Naive thymus-derived CD4-positive, alpha-beta T cell (primary cell): ENCODE measurements at regions not wholly inside any gene's neighbourhood (a gene's known extent, or its start where the extent isn't known, plus 50 kb on each side); places are given as distances from the start of the nearest gene placed in this dataset.

ENCODE experiments used
- ATAC-seq: fragments of 150-1000 bp; cut with Tn5 transposase; 2 replicates; pipeline ENCODE4 v1.10.0; 2021; ENCODE audit warnings: mild to moderate bottlenecking, moderate library complexity
- CTCF ChIA-PET: fragments of 350-600 bp; sonication (Branson Sonifier 250); formaldehyde crosslinking; loops from one replicate; lab custom pipeline; 2021; ENCODE audit warnings: antibody characterized with exemption; lab: Charles Lee
- POLR2A ChIA-PET: fragments of 350-600 bp; sonication (Branson Sonifier 250); formaldehyde crosslinking; loops from one replicate; lab custom pipeline; 2021; ENCODE audit warnings: antibody characterized with exemption, inconsistent platforms; lab: Charles Lee
- DNase-seq, 9 donors: peaks; one replicate each; pipeline versions ENCODE4 v3.0.0 to v3.0.0-alpha.2; 2020 to 2022; ENCODE audit warnings: mixed read lengths in 1 of 9
- H3K27ac ChIP-seq: one replicate; pipeline ENCODE4 v1.7.0; 2013; ENCODE audit warnings: mild to moderate bottlenecking, low read depth, low read length, moderate library complexity
- H3K27me3 ChIP-seq, 2 donors: one replicate each; pipeline ENCODE4 v1.7.0; 2013; ENCODE audit warnings: low read length in 2 of 2, mild to moderate bottlenecking in 2 of 2, moderate library complexity in 2 of 2; ENCODE audit not compliant: control insufficient read depth in 2 of 2, insufficient read depth in 2 of 2
- H3K36me3 ChIP-seq, 3 experiments: 1 replicate in 2 of 3; 2 replicates in 1 of 3; pipeline ENCODE4 v1.7.0; 2013; ENCODE audit warnings: low read length in 3 of 3, mild to moderate bottlenecking in 3 of 3, moderate library complexity in 1 of 3; ENCODE audit not compliant: insufficient read depth in 3 of 3, control insufficient read depth in 2 of 3
- H3K4me1 ChIP-seq, 2 donors: one replicate each; pipeline ENCODE4 v1.7.0; 2013; ENCODE audit warnings: low read length in 2 of 2, mild to moderate bottlenecking in 2 of 2, moderate library complexity in 1 of 2; ENCODE audit not compliant: control insufficient read depth in 2 of 2, insufficient read depth in 2 of 2
- H3K4me3 ChIP-seq: 2 replicates; pipeline ENCODE4 v1.7.0; 2013; ENCODE audit warnings: mild to moderate bottlenecking, low read length
- H3K9me3 ChIP-seq, 3 experiments: 1 replicate in 2 of 3; 2 replicates in 1 of 3; pipeline ENCODE4 v1.7.0; 2013; ENCODE audit warnings: low read length in 3 of 3; ENCODE audit not compliant: control insufficient read depth in 2 of 3
- H3K27ac Mint-ChIP-seq, 9 donors: one replicate each; pipeline ENCODE4 v1.8.0; 2020 to 2022; ENCODE audit warnings: mixed read lengths in 9 of 9, mild to moderate bottlenecking in 8 of 9, moderate library complexity in 5 of 9, inconsistent platforms in 2 of 9
- H3K27me3 Mint-ChIP-seq, 5 donors: one replicate each; pipeline ENCODE4 v1.8.0; 2021 to 2022; ENCODE audit warnings: mixed read lengths in 5 of 5, mild to moderate bottlenecking in 1 of 5
- H3K36me3 Mint-ChIP-seq, 5 donors: one replicate each; pipeline ENCODE4 v1.8.0; 2020 to 2022; ENCODE audit warnings: mixed read lengths in 5 of 5, mild to moderate bottlenecking in 3 of 5, inconsistent platforms in 1 of 5
- H3K4me1 Mint-ChIP-seq, 7 donors: one replicate each; pipeline ENCODE4 v1.8.0; 2020 to 2022; ENCODE audit warnings: mixed read lengths in 7 of 7, mild to moderate bottlenecking in 3 of 7, inconsistent platforms in 1 of 7
- H3K4me3 Mint-ChIP-seq, 10 donors: one replicate each; pipeline ENCODE4 v1.8.0; 2020 to 2022; ENCODE audit warnings: mild to moderate bottlenecking in 10 of 10, mixed read lengths in 10 of 10, moderate library complexity in 6 of 10, inconsistent platforms in 2 of 10
- H3K9me3 Mint-ChIP-seq, 11 donors: one replicate each; pipeline ENCODE4 v1.8.0; 2020 to 2022; ENCODE audit warnings: mixed read lengths in 11 of 11, mild to moderate bottlenecking in 4 of 11, inconsistent platforms in 1 of 11, moderate library complexity in 1 of 11
- intact Hi-C, 2 donors: fragments of 100-400 bp; cut with micrococcal nuclease; formaldehyde crosslinking; loops; one replicate each; pipeline ENCODE4 v1.15.1; 2023

DNA sequence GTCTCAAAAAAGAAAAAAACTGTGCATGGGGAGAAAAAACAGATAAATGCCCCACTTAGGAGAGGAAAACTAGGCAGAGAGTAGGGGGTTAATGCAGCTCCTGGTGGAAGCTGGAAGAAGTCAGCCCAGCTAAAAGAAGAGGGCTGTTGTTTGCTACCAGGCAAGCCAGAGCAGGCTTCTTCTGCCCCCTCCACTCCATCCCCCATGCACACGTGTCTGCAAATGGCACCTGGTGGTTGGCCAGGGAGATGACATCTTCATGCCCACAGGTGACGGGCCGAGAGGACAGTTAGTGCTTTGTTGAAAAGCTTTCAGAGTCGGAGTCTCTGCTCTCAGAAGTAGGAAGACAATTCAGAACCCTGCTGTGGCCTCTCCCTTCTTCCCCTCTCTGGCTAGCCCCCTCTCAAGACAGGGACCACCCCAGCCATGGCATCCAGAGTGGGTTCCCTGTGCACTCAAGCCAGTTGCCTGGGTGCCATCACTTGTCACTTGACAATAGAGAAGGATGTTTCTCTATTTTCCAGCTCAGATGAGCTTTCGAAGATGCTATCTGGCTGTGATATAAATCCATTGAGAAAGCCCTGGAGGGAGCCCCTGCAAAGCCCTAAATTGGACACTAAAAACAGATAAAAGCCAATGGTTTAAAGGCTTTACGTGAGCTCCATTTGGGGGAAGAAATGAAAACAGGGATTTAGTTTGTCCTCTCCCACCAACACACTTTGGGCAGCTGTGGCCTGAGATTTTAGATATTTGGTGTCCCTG, 142.0 kb downstream of the TRIM29 start:
- H3K36me3 ChIP-seq: no peaks in the 10 kb centered on the region
- peaks cover 0 to 1% (median 0%) of the 10 kb centered on the region in 7 donors for H3K4me1 Mint-ChIP-seq
- ATAC-seq (no peak), DNase-seq (no peak)
- H3K4me1 ChIP-seq: no peaks in the 10 kb centered on the region
- H3K27me3 ChIP-seq: no peaks in the 10 kb centered on the region
- H3K4me3 ChIP-seq: no peak overlapping the region
- intact Hi-C loops: no loop called here
- no peak overlapping the region for H3K27ac Mint-ChIP-seq
- H3K9me3 ChIP-seq: peaks cover 0 to 6% (median 0%) of the 10 kb centered on the region in 3 experiments
- no peak overlapping the region for H3K4me3 Mint-ChIP-seq
- no peak overlapping the region for H3K27ac ChIP-seq
- H3K27me3 Mint-ChIP-seq: peaks cover 0 to 23% (median 9%) of the 10 kb centered on the region in 5 donors
- peaks cover 0 to 8% (median 5%) of the 10 kb centered on the region in 11 donors for H3K9me3 Mint-ChIP-seq
- CTCF ChIA-PET: no interaction called here
- POLR2A ChIA-PET: no interaction called here
- H3K36me3 Mint-ChIP-seq: peaks cover 0 to 6% (median 0%) of the 10 kb centered on the region in 5 donors

DNA sequence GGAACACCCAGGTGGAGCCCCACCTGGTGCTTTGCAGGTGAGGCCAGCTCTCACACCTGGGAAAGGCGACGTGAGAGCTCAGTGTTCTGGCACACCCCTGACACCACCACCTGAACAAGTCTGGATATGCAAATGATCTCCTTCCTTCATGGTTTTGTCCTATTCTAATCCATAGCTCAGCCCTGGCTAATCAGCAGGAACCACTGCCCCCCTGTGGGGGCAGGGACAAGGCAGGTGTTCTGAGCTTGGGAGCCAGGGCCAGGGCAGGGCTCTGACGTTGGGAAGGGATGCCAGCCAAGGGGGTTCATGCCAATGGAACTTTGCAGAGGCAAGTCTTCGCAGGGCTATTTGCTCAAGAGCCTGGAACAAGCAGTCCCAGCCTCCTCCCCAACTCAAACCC, 144.2 kb downstream of the TRIM29 start:
- intact Hi-C loops: no loop called here

DNA sequence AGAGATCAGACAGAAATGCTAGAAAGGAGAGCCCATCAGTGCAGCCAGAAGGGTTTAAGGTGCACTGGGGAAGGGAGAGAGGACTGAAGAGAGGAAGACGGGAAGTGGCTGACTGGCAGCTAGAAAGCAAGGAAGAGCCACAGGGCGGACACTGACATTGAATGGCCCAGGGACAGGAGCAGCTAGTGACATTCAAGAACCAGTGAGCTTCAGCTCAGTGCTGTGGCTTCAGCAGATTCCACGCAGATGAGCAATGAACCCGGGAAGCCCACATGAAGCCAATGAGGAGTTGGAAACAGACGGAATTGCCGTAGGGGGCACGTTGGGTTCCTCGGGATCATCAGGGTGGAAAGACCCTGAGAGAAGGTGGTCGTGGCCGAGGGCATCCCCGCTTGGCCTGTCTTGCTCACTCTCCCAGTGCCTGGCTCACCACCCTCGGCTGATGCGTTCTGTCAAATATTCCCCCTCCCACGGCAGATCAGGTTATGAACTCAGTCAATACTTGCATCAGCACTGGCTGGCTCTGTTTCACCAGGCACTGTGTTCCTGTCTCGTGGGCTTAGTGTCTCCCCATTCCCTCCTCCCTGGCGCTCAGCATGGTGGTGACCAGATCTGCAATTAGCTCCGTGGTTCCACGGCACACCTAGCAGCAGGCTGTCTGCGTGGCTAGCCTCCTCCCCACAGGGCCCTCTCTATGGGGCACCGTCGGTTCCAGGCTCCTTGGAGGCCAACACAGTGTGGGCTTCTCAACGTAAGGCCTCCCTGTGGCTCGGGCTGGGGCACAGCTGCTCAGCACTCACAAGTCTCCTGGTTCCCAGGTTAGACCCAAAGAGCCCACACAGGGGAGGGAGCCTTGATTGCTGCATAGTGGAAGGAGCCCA, 145.5 kb downstream of the TRIM29 start:
- no peak for ATAC-seq
- Histone ChIP-seq H3K27ac (no peak overlapping the region), H3K36me3 (no peaks in the 10 kb centered on the region), H3K4me1 (no peaks in the 10 kb centered on the region), H3K9me3 (no peaks in the 10 kb centered on the region), H3K27me3 (no peaks in the 10 kb centered on the region), H3K4me3 (no peak overlapping the region)
- intact Hi-C loops: no loop called here
- no peaks in the 10 kb centered on the region for H3K9me3 Mint-ChIP-seq
- no peaks in the 10 kb centered on the region for H3K36me3 Mint-ChIP-seq
- H3K4me3 Mint-ChIP-seq: no peak overlapping the region
- DNase-seq: no peak
- H3K27me3 Mint-ChIP-seq: peaks cover 0 to 50% (median 16%) of the 10 kb centered on the region in 5 donors
- no peaks in the 10 kb centered on the region for H3K4me1 Mint-ChIP-seq
- ChIA-PET CTCF (no interaction called here), POLR2A (no interaction called here)
- no peak overlapping the region for H3K27ac Mint-ChIP-seq

More for the DNA sequence above, 144.2 kb downstream of the TRIM29 start:
- Histone ChIP-seq H3K27me3 (no peaks in the 10 kb centered on the region), H3K36me3 (no peaks in the 10 kb centered on the region), H3K27ac (no peak overlapping the region), H3K4me1 (no peaks in the 10 kb centered on the region), H3K9me3 (no peaks in the 10 kb centered on the region), H3K4me3 (no peak overlapping the region)
- H3K9me3 Mint-ChIP-seq: peaks cover 0 to 4% (median 0%) of the 10 kb centered on the region in 11 donors
- POLR2A ChIA-PET: no interaction called here
- ATAC-seq: no peak
- no peaks in the 10 kb centered on the region for H3K36me3 Mint-ChIP-seq
- peaks cover 0 to 37% (median 21%) of the 10 kb centered on the region in 5 donors for H3K27me3 Mint-ChIP-seq
- no peak overlapping the region for H3K27ac Mint-ChIP-seq
- H3K4me1 Mint-ChIP-seq: peaks cover 0 to 1% (median 0%) of the 10 kb centered on the region in 7 donors
- no peak for DNase-seq
- H3K4me3 Mint-ChIP-seq: no peak overlapping the region
- CTCF ChIA-PET: no interaction called here

DNA sequence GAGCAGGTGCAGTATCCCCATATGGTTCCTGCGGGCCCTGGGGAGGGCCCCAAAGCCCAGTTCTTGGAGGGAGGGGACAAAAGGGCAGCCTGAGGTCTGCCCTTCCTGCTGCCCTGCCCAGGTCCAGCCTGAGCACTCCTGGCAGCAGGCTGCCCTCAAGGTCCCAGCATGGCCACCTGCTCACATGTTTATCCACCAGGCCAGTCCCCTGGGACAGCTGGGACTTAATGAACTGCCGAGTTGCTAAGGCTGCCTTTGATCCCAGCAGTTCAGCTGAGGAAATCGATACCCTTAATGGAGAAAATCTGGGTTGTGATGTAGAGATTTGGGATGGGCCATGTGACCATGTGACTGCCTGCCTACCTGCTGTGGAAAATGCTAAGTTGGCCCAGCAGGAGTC, 146.2 kb downstream of the TRIM29 start:
- ATAC-seq: no peak
- no peak overlapping the region for H3K4me3 ChIP-seq
- DNase-seq: no peak
- ChIA-PET POLR2A (no interaction called here), CTCF (no interaction called here)
- H3K4me1 ChIP-seq: no peaks in the 10 kb centered on the region
- intact Hi-C loops: no loop called here
- H3K27me3 ChIP-seq: no peaks in the 10 kb centered on the region
- H3K4me3 Mint-ChIP-seq: no peak overlapping the region
- H3K27me3 Mint-ChIP-seq: peaks cover 0 to 47% (median 16%) of the 10 kb centered on the region in 5 donors
- H3K4me1 Mint-ChIP-seq: no peaks in the 10 kb centered on the region
- H3K9me3 ChIP-seq: no peaks in the 10 kb centered on the region
- H3K36me3 Mint-ChIP-seq: no peaks in the 10 kb centered on the region
- H3K27ac ChIP-seq: no peak overlapping the region
- no peaks in the 10 kb centered on the region for H3K9me3 Mint-ChIP-seq
- no peak overlapping the region for H3K27ac Mint-ChIP-seq
- H3K36me3 ChIP-seq: no peaks in the 10 kb centered on the region

DNA sequence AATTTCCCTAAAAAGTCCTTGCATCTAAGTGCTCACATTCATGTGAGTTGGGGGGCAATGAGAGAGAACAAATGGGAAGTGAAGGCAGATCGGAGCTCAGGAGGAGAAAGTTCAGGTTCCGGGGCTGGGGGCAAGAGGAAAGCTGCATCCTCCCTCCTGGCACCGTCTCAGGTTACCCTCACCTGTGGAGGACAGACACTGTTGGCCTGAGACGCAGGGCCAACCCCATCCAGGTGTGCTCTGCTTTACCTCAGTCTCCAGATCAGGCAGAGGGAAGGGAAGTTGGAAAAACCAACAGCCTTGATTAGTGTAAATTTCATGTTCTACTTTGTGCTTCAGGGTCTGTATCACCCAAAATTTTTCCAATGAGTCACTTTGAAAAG, 146.9 kb downstream of the TRIM29 start:
- no peak overlapping the region for H3K27ac Mint-ChIP-seq
- H3K36me3 Mint-ChIP-seq: no peaks in the 10 kb centered on the region
- no peaks in the 10 kb centered on the region for H3K36me3 ChIP-seq
- CTCF ChIA-PET: no interaction called here
- no peaks in the 10 kb centered on the region for H3K9me3 ChIP-seq
- H3K4me3 ChIP-seq: no peak overlapping the region
- DNase-seq (no peak), ATAC-seq (no peak)
- H3K27me3 Mint-ChIP-seq: peaks cover 0 to 47% (median 16%) of the 10 kb centered on the region in 5 donors
- H3K9me3 Mint-ChIP-seq: no peaks in the 10 kb centered on the region
- intact Hi-C loops: no loop called here
- H3K27me3 ChIP-seq: no peaks in the 10 kb centered on the region
- H3K4me1 ChIP-seq: no peaks in the 10 kb centered on the region
- no peak overlapping the region for H3K4me3 Mint-ChIP-seq
- POLR2A ChIA-PET: no interaction called here
- H3K4me1 Mint-ChIP-seq: no peaks in the 10 kb centered on the region
- H3K27ac ChIP-seq: no peak overlapping the region

DNA sequence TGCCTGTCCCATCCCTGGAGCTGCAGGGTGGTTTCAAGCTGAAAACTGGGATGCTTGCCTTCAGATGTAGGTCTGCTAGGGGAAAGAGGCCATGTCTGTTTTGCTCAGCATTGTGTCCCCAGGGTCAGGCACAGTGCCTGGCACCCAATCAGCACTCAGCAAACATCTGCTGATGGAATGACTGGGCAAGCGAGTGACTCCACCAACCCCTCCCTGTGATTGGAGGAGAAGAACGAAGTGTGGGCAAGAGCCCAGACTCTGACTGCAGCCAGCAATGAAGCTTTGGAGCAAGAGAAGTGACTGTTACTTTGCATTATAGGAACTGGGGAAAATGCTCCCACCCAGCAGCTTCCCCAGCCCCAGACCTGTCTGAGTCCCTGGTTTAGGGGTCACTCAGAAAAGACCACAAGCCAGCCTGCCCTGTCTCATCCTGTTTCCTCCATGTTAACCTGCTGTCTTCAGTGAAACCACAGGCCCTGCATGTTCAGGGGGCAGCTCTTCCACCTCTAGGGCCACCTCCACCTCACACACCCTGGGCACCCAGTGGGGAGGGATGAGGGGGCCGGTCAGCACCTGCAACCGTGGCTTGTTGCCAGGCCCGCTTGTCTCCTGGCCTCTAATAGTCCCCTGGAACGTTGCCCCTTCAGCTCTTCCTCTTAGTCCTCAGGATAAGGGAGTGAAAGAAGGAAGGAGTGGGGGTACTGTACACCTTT, 147.4 kb downstream of the TRIM29 start:
- Histone ChIP-seq H3K27me3 (no peaks in the 10 kb centered on the region), H3K9me3 (no peaks in the 10 kb centered on the region), H3K36me3 (no peaks in the 10 kb centered on the region), H3K4me1 (no peaks in the 10 kb centered on the region), H3K27ac (no peak overlapping the region), H3K4me3 (no peak overlapping the region)
- Mint-ChIP-seq H3K27ac (no peak overlapping the region), H3K27me3 (peaks cover 0 to 51% (median 16%) of the 10 kb centered on the region in 5 donors), H3K36me3 (no peaks in the 10 kb centered on the region), H3K4me3 (no peak overlapping the region), H3K4me1 (no peaks in the 10 kb centered on the region), H3K9me3 (no peaks in the 10 kb centered on the region)
- intact Hi-C loops: no loop called here
- ChIA-PET CTCF (no interaction called here), POLR2A (no interaction called here)
- ATAC-seq: no peak
- DNase-seq: no peak
